ENCODE measurements at regions not wholly inside any gene's neighbourhood (a gene's known extent, or its start where the extent isn't known, plus 50 kb on each side); places are given as distances from the start of the nearest gene placed in this dataset.

DNA sequence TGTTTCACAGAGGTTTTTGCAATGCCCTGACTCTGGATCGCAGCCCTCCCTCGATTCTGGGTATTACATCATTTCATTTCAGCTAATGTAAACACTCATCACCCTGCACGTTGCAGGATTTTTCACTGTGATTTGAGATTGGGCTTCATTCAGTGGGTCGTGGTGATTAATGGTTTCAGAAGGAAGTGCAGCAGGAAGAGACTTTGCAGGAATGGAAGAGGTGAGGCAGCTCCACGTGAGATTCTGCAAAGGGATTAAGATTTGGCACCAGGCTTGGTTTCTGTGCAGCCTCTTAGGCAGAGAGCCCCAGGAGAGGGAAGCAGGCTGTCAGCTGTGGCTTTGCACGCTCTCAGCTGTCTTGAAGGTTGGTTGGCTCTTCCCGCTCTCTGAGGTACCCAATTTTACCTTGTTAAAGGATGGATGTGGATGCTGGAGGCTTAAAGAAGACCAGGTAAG lies 95.2 kb downstream of the PLCE1 start:
- Histone ChIP-seq H3K27ac (peak overlapping the region in 2 of 4 donors; percentile 46 to 50), H3K9me3 (no peaks in the 10 kb centered on the region), H3K4me1 (peaks cover 13 to 88% (median 22%) of the 10 kb centered on the region in 3 donors), H3K27me3 (no peaks in the 10 kb centered on the region), H3K4me3 (peak overlapping the region; percentile 33 to 34), H3K36me3 (no peaks in the 10 kb centered on the region)
- 4 to 9% methylated on average over 5 to 7 of the region's 7 CpGs for WGBS, 2 donors (ENCODE audit: low coverage in 1 of 2)
- peak; percentile 85 for ATAC-seq
- TF ChIP-seq EP300 (IDR thresholded peaks at IDR 0.05): no peak
- TF ChIP-seq POLR2A (IDR thresholded peaks at IDR 0.05): no peak
- TF ChIP-seq, protein P1, sequence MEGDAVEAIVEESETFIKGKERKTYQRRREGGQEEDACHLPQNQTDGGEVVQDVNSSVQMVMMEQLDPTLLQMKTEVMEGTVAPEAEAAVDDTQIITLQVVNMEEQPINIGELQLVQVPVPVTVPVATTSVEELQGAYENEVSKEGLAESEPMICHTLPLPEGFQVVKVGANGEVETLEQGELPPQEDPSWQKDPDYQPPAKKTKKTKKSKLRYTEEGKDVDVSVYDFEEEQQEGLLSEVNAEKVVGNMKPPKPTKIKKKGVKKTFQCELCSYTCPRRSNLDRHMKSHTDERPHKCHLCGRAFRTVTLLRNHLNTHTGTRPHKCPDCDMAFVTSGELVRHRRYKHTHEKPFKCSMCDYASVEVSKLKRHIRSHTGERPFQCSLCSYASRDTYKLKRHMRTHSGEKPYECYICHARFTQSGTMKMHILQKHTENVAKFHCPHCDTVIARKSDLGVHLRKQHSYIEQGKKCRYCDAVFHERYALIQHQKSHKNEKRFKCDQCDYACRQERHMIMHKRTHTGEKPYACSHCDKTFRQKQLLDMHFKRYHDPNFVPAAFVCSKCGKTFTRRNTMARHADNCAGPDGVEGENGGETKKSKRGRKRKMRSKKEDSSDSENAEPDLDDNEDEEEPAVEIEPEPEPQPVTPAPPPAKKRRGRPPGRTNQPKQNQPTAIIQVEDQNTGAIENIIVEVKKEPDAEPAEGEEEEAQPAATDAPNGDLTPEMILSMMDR (IDR thresholded peaks at IDR 0.05): no peak
- peak; percentile 54 for TF ChIP-seq POLR2AphosphoS5 (IDR thresholded peaks at IDR 0.05)

DNA sequence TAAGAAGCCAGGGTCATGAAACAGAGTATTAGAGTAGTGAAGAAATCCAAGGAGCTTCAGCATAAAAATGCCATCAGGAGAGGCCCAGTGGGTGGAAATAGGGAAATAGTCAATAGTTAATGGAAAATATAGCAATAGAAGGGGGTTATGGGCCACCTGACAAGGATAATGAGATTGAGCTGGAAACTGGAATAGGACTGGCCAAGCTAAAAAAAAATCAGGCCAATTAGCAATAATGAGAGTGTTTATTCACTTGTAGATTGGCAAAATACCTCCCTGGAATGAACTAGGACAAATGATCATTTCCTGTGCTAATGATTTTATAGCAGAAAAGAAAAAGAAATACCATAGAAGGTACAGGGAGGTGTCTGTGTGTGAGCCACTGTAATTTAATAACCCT lies 97.9 kb downstream of the PLCE1 start:
- TF ChIP-seq, protein P1 (IDR thresholded peaks at IDR 0.05): no peak
- TF ChIP-seq EP300 (IDR thresholded peaks at IDR 0.05) (no peak), POLR2A (IDR thresholded peaks at IDR 0.05) (no peak), POLR2AphosphoS5 (IDR thresholded peaks at IDR 0.05) (no peak)
- no peaks in the 10 kb centered on the region for H3K27me3 ChIP-seq
- no peak overlapping the region for H3K4me3 ChIP-seq
- peaks cover 13 to 80% (median 22%) of the 10 kb centered on the region in 3 donors for H3K4me1 ChIP-seq
- no peaks in the 10 kb centered on the region for H3K9me3 ChIP-seq
- H3K27ac ChIP-seq: peak overlapping the region in 3 of 4 donors; percentile 27 to 46 (median 44)
- no peaks in the 10 kb centered on the region for H3K36me3 ChIP-seq
- ATAC-seq: no peak

DNA sequence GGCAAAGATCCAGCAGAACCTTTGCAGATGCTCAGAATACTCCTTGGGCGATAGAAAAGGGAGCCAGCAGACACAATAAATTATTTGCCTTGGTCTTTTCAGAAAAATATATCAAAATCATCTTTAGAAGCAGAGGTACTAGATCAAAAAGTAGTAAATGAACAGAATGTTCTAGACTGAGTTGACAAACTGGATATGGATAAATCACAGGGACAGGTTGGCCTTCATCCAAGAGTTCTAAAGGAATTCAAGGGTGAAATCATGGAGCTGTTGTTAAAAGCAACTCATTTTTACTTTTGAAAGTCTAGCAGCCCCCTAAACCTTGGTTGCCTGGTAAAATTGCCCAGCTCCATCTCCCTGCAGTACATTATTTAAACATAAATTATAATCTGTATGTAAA lies 99.1 kb downstream of the PLCE1 start:
- ATAC-seq: no peak
- Histone ChIP-seq H3K4me1 (peaks cover 13 to 73% (median 22%) of the 10 kb centered on the region in 3 donors), H3K4me3 (no peak overlapping the region), H3K27me3 (no peaks in the 10 kb centered on the region), H3K36me3 (no peaks in the 10 kb centered on the region), H3K9me3 (no peaks in the 10 kb centered on the region), H3K27ac (peak overlapping the region; percentile 6 to 52 (median 28))
- TF ChIP-seq POLR2AphosphoS5 (IDR thresholded peaks at IDR 0.05) (peak; percentile 48), EP300 (IDR thresholded peaks at IDR 0.05) (no peak)
- 75 to 100% methylated on average over 1 of the region's 1 CpG for WGBS, 2 donors (ENCODE audit: low coverage in 1 of 2)

DNA sequence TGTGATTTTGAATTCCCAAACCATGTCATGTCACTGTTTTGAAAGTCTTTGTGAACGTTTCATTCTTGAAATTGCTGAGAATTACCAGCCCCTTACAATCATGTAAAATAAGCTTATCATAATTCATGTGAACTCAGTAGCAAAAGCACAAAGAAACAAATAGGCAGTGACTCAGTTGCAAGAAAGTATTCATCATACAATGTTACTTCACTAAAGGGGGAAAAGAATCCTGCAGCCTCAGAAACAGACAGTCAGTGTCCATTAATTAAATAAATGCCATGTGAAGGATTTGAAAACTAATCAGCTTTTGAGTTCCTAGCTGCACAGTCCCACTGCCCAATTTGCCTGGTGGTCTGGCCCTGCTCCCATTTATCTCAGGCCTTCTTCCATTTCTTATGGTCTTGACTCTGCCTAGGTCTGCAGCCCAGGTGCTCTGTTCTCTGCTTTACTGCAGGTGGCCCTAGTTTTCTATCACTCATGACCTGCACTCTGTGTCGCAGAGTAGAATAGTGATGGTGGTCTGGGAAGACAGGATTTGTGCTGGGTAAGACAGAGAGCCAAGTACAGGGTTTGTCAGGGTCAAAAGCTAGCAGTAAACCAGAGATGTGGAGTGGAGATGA lies 99.7 kb downstream of the PLCE1 start:
- WGBS, 2 donors (ENCODE audit: low coverage in 1 of 2): 29 to 60% methylated on average over 1 to 2 of the region's 2 CpGs
- Histone ChIP-seq H3K36me3 (no peaks in the 10 kb centered on the region), H3K27me3 (no peaks in the 10 kb centered on the region), H3K4me3 (no peak overlapping the region), H3K9me3 (no peaks in the 10 kb centered on the region), H3K4me1 (peaks cover 8 to 67% (median 19%) of the 10 kb centered on the region in 3 donors), H3K27ac (peak overlapping the region; percentile 6 to 52 (median 28))
- ATAC-seq: no peak
- TF ChIP-seq POLR2AphosphoS5 (IDR thresholded peaks at IDR 0.05) (no peak), POLR2A (IDR thresholded peaks at IDR 0.05) (no peak), EP300 (IDR thresholded peaks at IDR 0.05) (no peak)
- TF ChIP-seq, protein P1 (IDR thresholded peaks at IDR 0.05): no peak

DNA sequence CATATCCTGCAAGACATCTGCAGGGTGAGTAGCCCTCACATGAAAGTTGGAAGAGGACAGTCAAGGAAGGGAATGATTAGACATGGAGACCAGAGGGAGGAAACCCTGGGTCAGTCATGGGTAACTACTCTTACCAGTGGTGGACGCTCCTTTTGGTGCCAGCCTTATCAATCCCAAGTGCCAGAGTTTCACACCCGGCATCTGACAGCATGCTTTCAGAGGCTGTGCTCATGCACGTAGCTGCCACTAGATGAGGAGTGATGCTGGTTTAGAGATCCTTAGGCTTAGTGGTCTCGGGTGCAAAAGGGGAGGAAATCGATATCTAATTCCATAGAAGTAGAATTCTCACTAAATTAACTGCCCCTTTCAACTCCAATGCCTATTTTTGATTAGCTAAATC lies 100.8 kb downstream of the PLCE1 start:
- Histone ChIP-seq H3K9me3 (no peaks in the 10 kb centered on the region), H3K27ac (no peak overlapping the region), H3K36me3 (no peaks in the 10 kb centered on the region), H3K4me3 (no peak overlapping the region), H3K27me3 (no peaks in the 10 kb centered on the region), H3K4me1 (peaks cover 3 to 65% (median 8%) of the 10 kb centered on the region in 3 donors)
- TF ChIP-seq POLR2AphosphoS5 (IDR thresholded peaks at IDR 0.05) (no peak), POLR2A (IDR thresholded peaks at IDR 0.05) (no peak), EP300 (IDR thresholded peaks at IDR 0.05) (no peak)
- TF ChIP-seq, protein P1 (IDR thresholded peaks at IDR 0.05): no peak
- 88 to 89% methylated on average over 5 of the region's 5 CpGs for WGBS, 2 donors (ENCODE audit: low coverage in 1 of 2)
- ATAC-seq: no peak

All from gastroesophageal sphincter (tissue), 4 donors.